Skeletal muscle cell (primary cell): ENCODE measurements at regions not wholly inside any gene's neighbourhood (a gene's known extent, or its start where the extent isn't known, plus 50 kb on each side); places are given as distances from the start of the nearest gene placed in this dataset.

Experiments used
- DNase-seq: peaks from one replicate; pipeline ENCODE4 v3.0.0-alpha.2; 2010; ENCODE audit warnings: low read depth
- H3K4me3 ChIP-seq: 2 replicates; pipeline ENCODE4 v1.5.1; 2011; ENCODE audit warnings: low read depth, mild to moderate bottlenecking, control low read depth, low read length, moderate library complexity

DNA sequence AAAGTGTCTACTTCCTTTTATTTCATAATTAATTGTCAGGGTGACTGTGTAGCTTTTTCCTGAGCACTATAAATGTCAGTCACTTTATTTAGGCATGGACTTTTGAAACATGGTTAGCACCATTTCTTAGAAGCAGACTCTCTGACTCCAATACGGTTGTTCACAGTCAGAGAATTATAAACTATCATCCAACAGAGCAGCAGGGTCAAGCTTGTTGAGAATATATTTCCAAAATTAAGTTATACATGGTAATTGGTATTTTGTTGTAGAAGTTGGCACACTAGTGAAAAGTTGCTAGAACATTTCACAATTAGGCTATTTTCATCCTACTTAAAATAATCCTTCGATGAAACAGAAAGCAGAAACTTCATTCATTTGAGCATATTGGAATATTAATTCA lies 1155.5 kb upstream of the IGFBP7 start:
- DNase-seq, result no peak
- no peak overlapping the region for H3K4me3 ChIP-seq

DNA sequence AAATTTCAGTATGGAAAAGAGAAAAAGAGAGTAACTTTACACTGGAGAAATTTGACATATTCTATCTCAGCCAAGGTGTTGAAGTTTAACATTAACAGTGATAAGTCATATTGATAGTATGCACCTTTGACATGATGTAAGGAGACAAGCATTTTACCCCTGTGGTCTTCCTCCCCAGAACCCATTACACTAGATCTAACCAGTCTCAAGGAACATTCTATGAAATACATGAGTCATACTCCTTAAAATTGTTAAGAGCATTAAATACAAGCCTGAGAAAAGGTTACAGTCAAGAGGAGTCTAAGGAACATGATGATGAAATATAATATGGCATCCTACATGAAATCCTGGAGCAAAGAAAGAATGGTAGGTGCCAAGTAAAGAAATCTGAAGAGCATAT lies 1151.3 kb upstream of the IGFBP7 start:
- no peak for DNase-seq

DNA sequence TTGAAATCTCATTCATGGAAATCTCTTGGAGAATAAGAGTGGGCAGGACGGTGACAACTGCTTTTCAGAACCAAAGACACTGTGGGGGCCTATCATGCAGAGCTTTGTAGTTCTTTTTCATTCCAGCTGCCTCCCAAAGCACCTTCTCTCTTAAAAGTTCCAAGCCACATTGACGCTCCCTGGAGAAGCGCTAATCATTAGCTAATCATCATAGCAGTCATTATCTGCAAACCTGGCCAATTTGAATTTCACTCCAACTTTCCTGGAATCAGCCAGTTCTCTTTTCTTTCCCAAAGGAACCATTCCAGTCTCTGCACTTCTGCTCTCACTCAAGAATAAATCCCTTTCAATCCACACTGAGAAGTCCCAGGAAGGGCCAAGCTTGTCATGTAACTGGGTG lies 1144.1 kb upstream of the IGFBP7 start:
- no peak for DNase-seq

More for the DNA sequence above, 1151.3 kb upstream of the IGFBP7 start:
- no peak overlapping the region for H3K4me3 ChIP-seq

DNA sequence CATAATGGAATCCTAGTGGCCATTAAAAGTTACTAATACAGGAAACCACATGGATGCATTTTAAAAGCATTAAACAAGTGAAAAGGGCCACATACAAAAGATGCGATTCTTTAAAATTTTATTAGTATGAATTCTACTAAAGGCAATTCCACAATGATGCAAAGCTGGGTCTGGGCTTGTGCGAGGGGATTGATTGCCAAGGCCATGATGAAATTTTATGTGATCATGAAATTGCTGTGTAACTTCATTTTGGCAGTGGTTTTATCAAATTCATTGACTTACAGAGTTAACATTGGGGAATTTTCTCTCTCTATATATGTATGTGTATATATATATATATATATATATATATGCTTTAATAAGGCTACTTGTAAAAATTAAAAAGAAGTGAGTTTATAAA lies 1142.5 kb upstream of the IGFBP7 start:
- H3K4me3 ChIP-seq, result no peak overlapping the region
- no peak for DNase-seq

More for the DNA sequence above, 1144.1 kb upstream of the IGFBP7 start:
- H3K4me3 ChIP-seq, result no peak overlapping the region

DNA sequence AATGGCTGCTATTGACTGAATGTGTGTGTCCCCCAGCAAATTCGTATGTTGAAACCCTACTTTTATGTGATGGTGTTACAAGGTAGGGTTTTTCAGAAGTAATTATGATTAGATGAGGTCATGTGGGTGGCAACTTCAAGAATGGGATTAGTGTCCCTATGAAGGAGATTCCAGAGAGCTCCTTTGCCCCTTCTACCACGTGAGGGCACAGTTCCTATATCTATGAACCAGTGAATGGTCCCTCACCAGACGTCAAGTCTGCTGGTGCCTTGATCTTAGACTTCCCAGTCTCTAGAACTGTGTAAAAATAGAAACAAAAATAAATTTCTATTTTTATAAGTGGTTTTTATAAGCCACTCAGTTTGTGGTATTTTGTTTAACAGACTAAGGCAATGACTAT lies 1137.6 kb upstream of the IGFBP7 start:
- DNase-seq, result no peak
- no peak overlapping the region for H3K4me3 ChIP-seq

DNA sequence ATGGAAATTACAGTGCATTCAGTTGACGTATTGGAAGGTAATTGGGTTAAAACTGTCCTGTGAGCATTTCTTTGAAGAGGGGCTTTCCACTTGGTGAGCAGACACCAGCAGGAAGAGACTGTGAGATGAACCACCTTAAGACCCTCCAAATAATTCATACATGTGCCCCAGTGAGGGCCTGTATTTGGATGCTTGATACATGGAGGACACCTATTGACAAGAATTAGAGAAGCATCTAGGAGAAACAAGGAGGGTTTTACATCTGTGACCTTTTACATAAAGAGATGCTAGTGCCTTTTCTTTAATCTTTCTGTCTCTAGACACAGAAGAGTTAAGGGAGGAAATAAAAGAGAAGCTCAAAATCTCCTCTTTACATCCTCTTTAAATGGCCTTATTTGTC lies 1115.3 kb upstream of the IGFBP7 start:
- DNase-seq, result no peak
- no peak overlapping the region for H3K4me3 ChIP-seq

DNA sequence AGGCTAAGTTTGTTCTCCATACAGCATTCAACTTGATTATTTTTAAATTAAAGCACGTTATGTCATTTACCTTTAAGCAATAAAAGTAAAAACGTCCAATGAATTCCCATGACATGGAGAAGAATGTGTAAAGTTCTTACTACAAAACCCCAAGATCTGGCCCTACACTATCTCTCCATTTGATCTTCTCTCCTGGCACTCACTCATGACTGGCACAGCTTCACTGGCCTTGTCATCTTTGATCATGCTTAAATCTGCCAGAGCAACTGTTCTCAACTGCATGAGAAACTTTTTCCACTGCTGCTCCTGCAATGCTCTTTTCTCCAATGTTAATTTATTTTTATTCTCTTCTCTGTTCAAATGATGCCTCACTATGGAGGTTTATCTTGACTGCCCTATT lies 1109.0 kb upstream of the IGFBP7 start:
- no peak for DNase-seq
- no peak overlapping the region for H3K4me3 ChIP-seq

DNA sequence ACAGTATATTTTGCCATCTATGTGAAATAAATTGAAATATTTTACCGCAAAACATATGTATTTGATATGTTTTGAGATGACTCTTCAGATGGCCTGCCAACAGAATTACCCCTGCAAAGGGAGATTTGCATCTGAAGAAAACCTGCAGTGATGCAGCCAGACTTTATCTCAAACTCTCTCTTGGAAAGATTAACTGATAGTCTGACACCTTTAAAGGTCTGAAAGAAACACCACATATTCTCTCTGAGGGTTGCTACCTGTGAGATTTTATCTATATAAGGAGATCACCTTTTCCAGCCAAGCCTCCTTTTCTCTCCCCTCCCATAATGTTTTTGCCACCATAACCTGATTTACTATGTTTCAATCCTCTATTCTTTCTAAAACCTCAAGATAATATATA lies 1106.3 kb upstream of the IGFBP7 start:
- DNase-seq, result no peak
- no peak overlapping the region for H3K4me3 ChIP-seq

DNA sequence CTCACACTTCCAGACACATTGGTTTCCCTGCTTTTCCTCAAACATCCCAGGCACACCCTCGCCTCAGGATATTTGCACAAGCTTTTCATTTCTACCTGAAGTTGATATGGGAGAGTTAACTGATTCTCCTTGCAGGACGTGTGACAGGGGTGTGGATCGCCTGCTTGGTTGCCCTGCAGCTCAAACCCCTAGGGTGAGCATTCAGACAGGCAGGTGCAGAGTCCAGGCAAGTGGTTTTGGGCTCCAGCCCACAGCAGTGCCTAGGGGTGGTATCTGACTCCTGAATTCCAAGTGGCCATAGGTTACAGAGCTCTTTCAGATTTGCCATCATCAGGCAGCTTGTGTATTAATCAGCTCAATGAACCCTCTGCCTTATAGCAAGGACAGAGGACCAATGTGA lies 1104.2 kb upstream of the IGFBP7 start:
- H3K4me3 ChIP-seq, result no peak overlapping the region
- no peak for DNase-seq

DNA sequence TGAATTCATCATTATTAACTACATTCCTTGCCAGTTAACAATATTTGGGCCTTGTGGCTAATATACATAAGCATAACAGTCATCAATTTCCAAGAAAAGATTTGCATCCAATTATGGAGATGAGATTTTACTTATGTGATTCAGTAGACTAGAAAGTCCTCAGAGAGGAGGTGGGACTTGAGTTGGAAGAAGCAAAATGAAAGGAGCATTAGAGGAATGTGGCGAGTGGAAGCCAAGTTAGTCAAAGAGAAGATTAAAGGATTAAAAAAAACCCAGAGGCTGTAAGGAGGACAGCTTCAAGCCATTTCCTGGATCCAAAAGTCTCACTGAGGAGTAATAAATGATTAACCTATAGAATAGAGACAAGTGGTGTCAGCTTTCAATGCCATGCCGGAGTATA lies 1099.4 kb upstream of the IGFBP7 start:
- H3K4me3 ChIP-seq, result no peak overlapping the region
- DNase-seq, result no peak

DNA sequence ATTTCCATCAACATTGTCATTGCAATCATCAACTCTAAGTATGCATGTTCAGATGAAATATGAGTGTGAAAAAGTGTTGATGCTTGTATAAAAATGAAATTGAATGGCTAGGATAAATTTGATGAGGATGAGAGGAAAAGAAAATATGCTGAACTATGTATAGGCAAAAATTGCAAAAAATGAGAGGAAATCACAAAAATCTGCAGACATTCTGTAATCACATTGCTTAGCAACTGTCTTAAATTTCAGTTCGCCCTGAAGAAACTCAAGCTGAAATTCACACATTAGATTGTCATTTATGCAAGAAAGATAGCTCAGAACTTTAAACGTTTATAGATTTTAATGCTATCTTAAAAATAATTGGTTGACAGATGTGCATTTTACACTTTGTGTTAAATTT lies 1098.8 kb upstream of the IGFBP7 start:
- H3K4me3 ChIP-seq, result no peak overlapping the region
- no peak for DNase-seq

DNA sequence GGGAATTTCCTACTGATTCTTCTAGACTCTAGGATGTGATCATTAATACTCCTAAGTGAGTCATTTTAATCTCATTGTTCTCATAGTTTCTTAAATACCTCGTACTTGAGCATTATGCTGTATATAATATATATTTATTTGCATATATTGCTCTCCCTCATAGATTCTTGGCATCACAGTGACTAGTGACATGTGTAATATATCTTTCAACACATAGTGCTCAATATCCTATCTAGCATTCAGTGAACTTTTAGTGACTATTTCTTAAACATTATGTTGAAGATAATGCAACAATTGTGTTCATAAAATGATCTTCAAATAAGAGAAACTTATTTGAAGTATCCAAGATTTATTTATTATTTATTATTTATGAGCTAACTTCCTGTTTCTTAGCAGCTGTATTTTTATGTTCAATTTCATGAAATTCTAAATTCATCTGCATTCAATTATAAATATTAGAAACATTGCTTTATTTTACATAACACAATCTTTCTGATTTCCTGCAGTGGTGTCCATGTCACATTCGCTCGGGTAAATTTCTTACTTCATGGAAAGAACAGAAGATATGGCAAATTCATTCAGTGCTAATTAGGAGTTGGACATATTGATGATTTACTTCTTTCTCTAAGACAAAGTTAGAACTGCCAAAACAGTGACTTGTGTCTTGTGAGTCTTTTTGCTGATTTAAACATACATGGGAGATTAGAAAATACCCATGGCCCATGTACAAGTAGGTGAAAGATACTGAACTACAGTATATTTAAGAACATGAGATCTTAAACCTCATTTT lies 1095.5 kb upstream of the IGFBP7 start:
- H3K4me3 ChIP-seq, result no peak overlapping the region
- no peak for DNase-seq

DNA sequence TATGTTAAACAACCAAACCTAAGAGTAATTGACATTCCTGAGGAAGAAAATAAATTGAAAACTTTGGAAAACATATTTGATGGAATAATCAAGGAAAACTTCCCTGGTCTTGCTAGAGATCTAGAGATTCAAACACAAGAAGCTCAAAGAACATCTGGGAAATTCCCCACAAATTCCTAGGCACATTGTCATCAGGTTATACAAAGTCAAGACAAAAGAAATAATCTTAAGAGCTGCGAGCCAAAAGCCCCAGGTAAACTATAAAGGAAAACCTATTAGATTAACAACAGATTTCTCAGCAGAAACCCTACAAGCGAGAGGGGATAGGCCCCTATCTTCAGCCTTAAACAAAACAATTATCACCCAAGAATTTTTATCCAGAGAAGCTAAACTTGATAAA lies 1082.0 kb upstream of the IGFBP7 start:
- no peak for DNase-seq
- no peak overlapping the region for H3K4me3 ChIP-seq

DNA sequence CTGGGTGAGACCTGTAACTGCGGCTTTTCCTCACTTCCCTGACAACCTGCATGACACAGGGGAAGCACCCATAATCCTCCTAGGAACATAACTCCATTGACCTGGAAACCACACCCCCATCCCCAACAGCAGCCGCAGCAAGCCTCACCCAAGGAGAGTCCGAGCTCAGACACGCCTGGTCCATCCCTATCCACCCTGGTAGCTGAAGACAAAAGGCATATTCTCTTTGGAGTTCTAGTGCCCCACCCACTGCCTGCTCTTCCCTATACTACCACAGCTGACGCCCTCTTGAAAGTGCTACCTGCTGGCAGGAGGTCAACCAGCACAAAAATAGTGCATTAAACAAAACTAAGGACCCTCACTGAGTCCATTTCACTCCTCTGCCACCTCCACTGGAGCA lies 1080.9 kb upstream of the IGFBP7 start:
- no peak for DNase-seq
- no peak overlapping the region for H3K4me3 ChIP-seq

DNA sequence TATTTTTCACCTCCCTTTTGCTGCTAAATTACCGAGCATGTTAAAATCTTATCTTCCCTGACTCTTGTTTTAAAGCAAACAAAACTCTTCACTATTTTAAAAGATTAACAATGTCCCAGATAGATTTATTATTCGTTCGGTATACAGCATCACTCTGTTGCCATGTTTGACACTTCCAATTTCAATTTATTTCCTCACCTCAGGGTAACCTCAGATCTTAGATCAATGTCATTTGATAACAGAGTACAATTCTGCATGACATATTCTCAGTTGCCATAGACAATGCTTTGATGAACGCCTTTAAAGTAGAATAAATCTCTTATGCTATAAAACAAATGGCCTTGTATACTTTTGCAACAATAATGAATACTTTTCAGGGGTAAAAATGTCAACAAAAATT lies 1078.1 kb upstream of the IGFBP7 start:
- no peak overlapping the region for H3K4me3 ChIP-seq
- no peak for DNase-seq

DNA sequence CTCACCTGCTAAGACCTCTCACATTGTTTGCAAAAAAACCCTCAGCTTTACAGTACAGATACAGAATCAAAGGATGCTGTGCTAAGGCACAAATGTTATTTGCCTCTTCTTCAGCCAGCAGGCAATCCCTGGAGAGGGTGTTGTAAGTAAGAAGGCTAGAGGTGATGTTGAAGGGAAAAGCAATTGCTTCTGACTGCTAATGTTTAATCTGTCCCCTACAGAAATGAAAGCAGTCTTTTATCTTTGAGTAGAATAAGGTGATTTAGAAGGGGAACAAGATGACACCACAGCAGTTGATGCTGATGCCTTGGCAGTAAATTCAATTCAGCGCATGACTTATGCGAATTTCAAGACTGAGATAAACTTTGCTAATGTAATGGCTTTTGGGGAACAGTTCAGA lies 1064.8 kb upstream of the IGFBP7 start:
- no peak overlapping the region for H3K4me3 ChIP-seq

DNA sequence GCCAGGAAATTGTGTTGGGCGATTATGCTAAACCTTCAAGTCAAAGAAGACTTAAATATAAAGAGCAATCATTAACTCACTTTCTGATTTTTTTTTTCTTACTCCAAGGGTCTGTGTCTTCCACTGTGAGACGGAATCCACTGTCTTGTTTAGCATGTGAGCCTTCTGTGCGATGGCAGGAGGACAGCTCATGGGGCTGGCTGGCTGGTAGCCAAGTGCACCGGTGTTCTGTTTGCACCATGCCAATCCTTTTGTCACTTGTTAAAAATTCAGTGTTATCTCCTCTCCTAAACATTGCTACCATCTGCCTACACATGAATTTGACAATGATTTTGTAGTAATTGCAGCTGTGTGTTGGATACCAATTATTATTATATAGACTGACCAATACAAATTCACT lies 1056.3 kb upstream of the IGFBP7 start:
- H3K4me3 ChIP-seq, result no peak overlapping the region
- DNase-seq, result no peak

More for the DNA sequence above, 1064.8 kb upstream of the IGFBP7 start:
- DNase-seq, result no peak

DNA sequence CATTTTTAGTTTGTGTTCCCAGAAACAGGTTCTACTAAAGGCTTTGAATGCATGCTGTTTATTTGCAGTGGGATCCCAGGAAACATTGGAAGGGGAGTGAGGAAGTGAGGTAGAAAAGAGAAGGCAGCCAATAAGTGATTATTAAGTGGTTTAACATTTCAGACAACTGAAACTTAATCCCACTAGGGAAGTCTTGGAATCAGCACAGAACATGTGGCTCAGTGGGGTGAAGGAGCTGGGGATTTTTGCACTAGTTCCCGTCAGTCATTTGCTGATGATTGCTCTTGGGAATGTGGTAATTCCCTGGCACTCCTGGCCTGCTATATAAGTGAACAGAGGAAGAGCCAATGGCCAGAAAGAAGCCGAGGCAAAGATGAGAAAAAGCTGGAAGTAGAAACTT lies 1053.0 kb upstream of the IGFBP7 start:
- DNase-seq, result no peak
- H3K4me3 ChIP-seq, result no peak overlapping the region

DNA sequence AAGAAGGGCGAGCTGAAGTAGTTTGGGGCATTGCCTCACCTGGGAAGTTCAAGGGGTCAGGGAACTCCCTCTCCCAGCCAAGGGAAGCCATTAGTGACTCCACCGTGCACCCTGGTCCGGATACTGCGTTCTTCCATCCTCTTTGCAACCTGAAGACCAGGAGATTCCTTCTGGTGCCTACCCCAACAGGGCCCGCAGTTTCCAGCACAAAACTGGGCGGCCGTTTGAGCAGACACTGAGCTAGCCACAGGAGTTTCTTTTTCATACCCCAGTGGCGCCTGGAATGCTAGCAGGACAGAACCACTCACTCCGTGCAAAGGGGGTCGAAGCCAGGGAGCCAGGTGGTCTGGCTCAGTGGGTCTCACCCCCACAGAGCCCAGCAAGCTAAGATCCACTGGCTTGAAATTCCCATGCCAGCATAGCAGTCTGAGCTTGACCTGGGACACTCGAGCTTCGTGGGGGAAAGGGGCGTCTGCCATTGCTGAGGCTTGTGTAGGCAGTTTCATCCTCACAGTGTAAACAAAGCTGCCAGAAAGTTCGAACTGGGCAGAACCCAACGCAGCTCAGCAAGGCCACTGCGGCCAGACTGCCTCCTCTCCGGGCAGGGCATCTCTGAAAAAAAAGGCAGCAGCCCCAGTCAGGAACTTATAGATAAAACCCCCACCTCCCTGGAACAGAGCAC lies 1039.4 kb upstream of the IGFBP7 start:
- no peak for DNase-seq
- H3K4me3 ChIP-seq, result no peak overlapping the region

DNA sequence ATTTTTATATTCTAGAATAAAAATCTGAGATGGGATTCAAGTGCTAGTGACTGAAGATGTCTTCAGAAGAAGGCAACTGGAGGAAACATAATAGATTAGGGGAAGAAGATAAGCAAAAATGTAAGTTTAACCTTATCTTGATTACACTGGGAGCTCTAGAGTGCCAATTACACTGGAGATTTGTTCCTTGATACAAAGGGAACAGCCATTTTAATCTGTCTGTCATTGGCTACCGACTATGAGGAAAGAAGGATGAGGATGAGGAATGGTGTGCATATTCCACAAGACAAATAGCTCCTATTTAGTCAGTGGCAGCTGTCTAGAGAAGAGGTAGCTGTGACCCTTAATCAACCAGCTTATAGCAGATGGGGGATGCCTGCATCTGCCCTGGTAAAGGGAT lies 1034.5 kb upstream of the IGFBP7 start:
- H3K4me3 ChIP-seq, result no peak overlapping the region
- no peak for DNase-seq
